Activated B cell treated with CpG ODN at 0.5 μM for 24 hours (primary cell): ENCODE measurements at regions not wholly inside any gene's neighbourhood (a gene's known extent, or its start where the extent isn't known, plus 50 kb on each side); places are given as distances from the start of the nearest gene placed in this dataset.

Experiments used
- ATAC-seq: fragments of 200-7000 bp; cut with Tn5 transposase; one replicate; pipeline ENCODE4 v1.10.0; 2021; ENCODE audit warnings: low read depth, mild to moderate bottlenecking, moderate library complexity
- CTCF ChIA-PET: fragments of 350-600 bp; sonication (Branson Sonifier 250); formaldehyde crosslinking; loops from one replicate; lab custom pipeline; 2021; ENCODE audit warnings: antibody characterized with exemption; lab: Charles Lee
- POLR2A ChIA-PET: fragments of 350-600 bp; sonication (Branson Sonifier 250); formaldehyde crosslinking; loops from one replicate; lab custom pipeline; 2021; ENCODE audit warnings: antibody characterized with exemption; lab: Charles Lee
- DNase-seq: peaks from one replicate; pipeline ENCODE4 v3.0.0; 2022
- H3K27ac Mint-ChIP-seq: one replicate; pipeline ENCODE4 v1.8.0; 2020; ENCODE audit warnings: mixed read lengths
- H3K27me3 Mint-ChIP-seq: one replicate; pipeline ENCODE4 v1.8.0; 2021; ENCODE audit warnings: mixed read lengths
- H3K36me3 Mint-ChIP-seq: one replicate; pipeline ENCODE4 v1.8.0; 2021; ENCODE audit warnings: low read depth, mixed read lengths
- H3K4me1 Mint-ChIP-seq: one replicate; pipeline ENCODE4 v1.8.0; 2021; ENCODE audit warnings: mixed read lengths
- H3K4me3 Mint-ChIP-seq: one replicate; pipeline ENCODE4 v1.8.0; 2020; ENCODE audit warnings: mild to moderate bottlenecking, mixed read lengths
- H3K9me3 Mint-ChIP-seq: one replicate; pipeline ENCODE4 v1.8.0; 2020; ENCODE audit warnings: mixed read lengths
- CTCF ChIP-seq: fragments of 200-600 bp; IDR thresholded peaks from one replicate; pipeline ENCODE4 v1.8.0; 2022; ENCODE audit warnings: antibody characterized with exemption, mild to moderate bottlenecking
- intact Hi-C: fragments of 100-400 bp; cut with micrococcal nuclease; formaldehyde crosslinking; loops from one replicate; pipeline ENCODE4 v1.15.1; 2024

GRCh38 chr14:53273671-53274072, 120.5 kb upstream of the DDHD1 start:
- no peaks in the 10 kb centered on the region for H3K36me3 Mint-ChIP-seq
- intact Hi-C loops: no loop called here
- no peak for TF ChIP-seq CTCF
- ChIA-PET POLR2A (no interaction called here), CTCF (no interaction called here)
- ATAC-seq (no peak), DNase-seq (no peak)
- no peak overlapping the region for H3K4me3 Mint-ChIP-seq
- H3K4me1 Mint-ChIP-seq: no peaks in the 10 kb centered on the region
- H3K27me3 Mint-ChIP-seq: no peaks in the 10 kb centered on the region
- H3K9me3 Mint-ChIP-seq: peaks cover 2% of the 10 kb centered on the region
- H3K27ac Mint-ChIP-seq: no peak overlapping the region

- ChIA-PET CTCF (no interaction called here), POLR2A (no interaction called here)
- TF ChIP-seq CTCF: no peak
- H3K27ac Mint-ChIP-seq: no peak overlapping the region
- peaks cover 16% of the 10 kb centered on the region for H3K9me3 Mint-ChIP-seq
- H3K4me1 Mint-ChIP-seq: no peaks in the 10 kb centered on the region
- ATAC-seq (no peak), DNase-seq (no peak)
- no peaks in the 10 kb centered on the region for H3K27me3 Mint-ChIP-seq
- no peak overlapping the region for H3K4me3 Mint-ChIP-seq
- intact Hi-C loops: no loop called here
- H3K36me3 Mint-ChIP-seq: no peaks in the 10 kb centered on the region
Observed at GRCh38 chr14:53265025-53265424, 111.9 kb upstream of the DDHD1 start.

GRCh38 chr14:53260928-53261327, 107.8 kb upstream of the DDHD1 start:
- no peaks in the 10 kb centered on the region for H3K27me3 Mint-ChIP-seq
- DNase-seq (no peak), ATAC-seq (no peak)
- TF ChIP-seq CTCF: no peak
- no peaks in the 10 kb centered on the region for H3K4me1 Mint-ChIP-seq
- intact Hi-C loops: no loop called here
- CTCF ChIA-PET: no interaction called here
- H3K27ac Mint-ChIP-seq: no peak overlapping the region
- H3K4me3 Mint-ChIP-seq: no peak overlapping the region
- POLR2A ChIA-PET: no interaction called here
- no peaks in the 10 kb centered on the region for H3K36me3 Mint-ChIP-seq
- peaks cover 20% of the 10 kb centered on the region for H3K9me3 Mint-ChIP-seq

- Mint-ChIP-seq H3K4me3 (no peak overlapping the region), H3K27ac (no peak overlapping the region), H3K27me3 (no peaks in the 10 kb centered on the region), H3K4me1 (no peaks in the 10 kb centered on the region), H3K36me3 (no peaks in the 10 kb centered on the region), H3K9me3 (peaks cover 20% of the 10 kb centered on the region)
- ChIA-PET CTCF (no interaction called here), POLR2A (no interaction called here)
- DNase-seq (no peak), ATAC-seq (no peak)
- intact Hi-C loops: no loop called here
- no peak for TF ChIP-seq CTCF
Observed at GRCh38 chr14:53260286-53260685, 107.2 kb upstream of the DDHD1 start.

GRCh38 chr14:53252141-53252540, 99.0 kb upstream of the DDHD1 start:
- H3K9me3 Mint-ChIP-seq: peaks cover 12% of the 10 kb centered on the region
- no peak overlapping the region for H3K4me3 Mint-ChIP-seq
- TF ChIP-seq CTCF: no peak
- ChIA-PET CTCF (no interaction called here), POLR2A (no interaction called here)
- no peak for DNase-seq
- no peaks in the 10 kb centered on the region for H3K4me1 Mint-ChIP-seq
- ATAC-seq: no peak
- intact Hi-C loops: no loop called here
- H3K27ac Mint-ChIP-seq: no peak overlapping the region
- H3K36me3 Mint-ChIP-seq: no peaks in the 10 kb centered on the region
- no peaks in the 10 kb centered on the region for H3K27me3 Mint-ChIP-seq
